Endodermal cell (in vitro differentiated cells): ENCODE measurements at regions not wholly inside any gene's neighbourhood (a gene's known extent, or its start where the extent isn't known, plus 50 kb on each side); places are given as distances from the start of the nearest gene placed in this dataset.

Experiments used
- DNase-seq: peaks from one replicate; pipeline ENCODE4 v3.0.0-alpha.2; 2017
- H3K27ac ChIP-seq: 2 replicates; pipeline ENCODE4 v1.5.1; 2013; ENCODE audit warnings: mild to moderate bottlenecking, low read depth, low read length, moderate library complexity
- H3K27me3 ChIP-seq: 2 replicates; pipeline ENCODE4 v1.6.1; 2013; ENCODE audit warnings: mild to moderate bottlenecking, low read length, moderate library complexity; ENCODE audit not compliant: insufficient read depth, control insufficient read depth, poor library complexity, severe bottlenecking
- H3K36me3 ChIP-seq: 2 replicates; pipeline ENCODE4 v1.7.0; 2013; ENCODE audit warnings: mild to moderate bottlenecking, low read length, moderate library complexity; ENCODE audit not compliant: control insufficient read depth, insufficient read depth
- H3K4me1 ChIP-seq: one replicate; pipeline ENCODE4 v1.7.0; 2013; ENCODE audit warnings: low read length; ENCODE audit not compliant: control insufficient read depth, insufficient read depth
- H3K4me3 ChIP-seq: 2 replicates; pipeline ENCODE4 v1.5.1; 2013; ENCODE audit warnings: mild to moderate bottlenecking, low read length, moderate library complexity
- H3K9ac ChIP-seq: 2 replicates; pipeline ENCODE4 v1.6.1; 2013; ENCODE audit warnings: mild to moderate bottlenecking, low read length, moderate library complexity; ENCODE audit not compliant: poor library complexity, severe bottlenecking; ENCODE audit errors: extremely low read depth
- H3K9me3 ChIP-seq: 2 replicates; pipeline ENCODE4 v1.6.1; 2013; ENCODE audit warnings: mild to moderate bottlenecking, low read length, moderate library complexity; ENCODE audit not compliant: control insufficient read depth
- H3K27ac Mint-ChIP-seq: 2 replicates; pipeline ENCODE4 v1.8.0; 2020; ENCODE audit warnings: mixed read lengths
- H3K27me3 Mint-ChIP-seq: 2 replicates; pipeline ENCODE4 v1.8.0; 2021; ENCODE audit warnings: mild to moderate bottlenecking, mixed read lengths; ENCODE audit not compliant: insufficient read depth
- H3K36me3 Mint-ChIP-seq: 2 replicates; pipeline ENCODE4 v1.8.0; 2020; ENCODE audit warnings: low read depth, mixed read lengths
- H3K4me1 Mint-ChIP-seq: 2 replicates; pipeline ENCODE4 v1.8.0; 2020; ENCODE audit warnings: mixed read lengths
- H3K4me3 Mint-ChIP-seq: 2 replicates; pipeline ENCODE4 v1.8.0; 2020; ENCODE audit warnings: mild to moderate bottlenecking, moderate library complexity, mixed read lengths
- H3K9me3 Mint-ChIP-seq: 2 replicates; pipeline ENCODE4 v1.8.0; 2020; ENCODE audit warnings: mild to moderate bottlenecking, mixed read lengths
- WGBS, 2 experiments: methylation state at CpG; one replicate each; pipeline versions ENCODE4 v1.1.5 to v1.1.7; 2013; ENCODE audit warnings: missing lambda C conversion rate in 2 of 2, mixed read lengths in 1 of 2; ENCODE audit not compliant: insufficient coverage in 1 of 2, insufficient read length in 1 of 2; 5-methylcytosine and 5-hydroxymethylcytosine counted together
- TF ChIP-seq, protein P1 (sequence below): fragments of 200-600 bp; sonication (generic); conservative IDR thresholded peaks from 2 replicates; pipeline ENCODE4 v1.5.0; 2021; ENCODE audit warnings: antibody characterized with exemption, mild to moderate bottlenecking

- Histone ChIP-seq H3K27me3 (no peaks in the 10 kb centered on the region), H3K27ac (no peak overlapping the region), H3K4me1 (peaks cover 14% of the 10 kb centered on the region), H3K4me3 (no peak overlapping the region), H3K36me3 (no peaks in the 10 kb centered on the region), H3K9ac (no peak overlapping the region), H3K9me3 (no peaks in the 10 kb centered on the region)
- DNase-seq = no peak
- Mint-ChIP-seq H3K27ac (no peak overlapping the region), H3K27me3 (no peaks in the 10 kb centered on the region), H3K36me3 (no peaks in the 10 kb centered on the region), H3K4me1 (peaks cover 39% of the 10 kb centered on the region), H3K4me3 (no peak overlapping the region), H3K9me3 (no peaks in the 10 kb centered on the region)
- TF ChIP-seq, protein P1, sequence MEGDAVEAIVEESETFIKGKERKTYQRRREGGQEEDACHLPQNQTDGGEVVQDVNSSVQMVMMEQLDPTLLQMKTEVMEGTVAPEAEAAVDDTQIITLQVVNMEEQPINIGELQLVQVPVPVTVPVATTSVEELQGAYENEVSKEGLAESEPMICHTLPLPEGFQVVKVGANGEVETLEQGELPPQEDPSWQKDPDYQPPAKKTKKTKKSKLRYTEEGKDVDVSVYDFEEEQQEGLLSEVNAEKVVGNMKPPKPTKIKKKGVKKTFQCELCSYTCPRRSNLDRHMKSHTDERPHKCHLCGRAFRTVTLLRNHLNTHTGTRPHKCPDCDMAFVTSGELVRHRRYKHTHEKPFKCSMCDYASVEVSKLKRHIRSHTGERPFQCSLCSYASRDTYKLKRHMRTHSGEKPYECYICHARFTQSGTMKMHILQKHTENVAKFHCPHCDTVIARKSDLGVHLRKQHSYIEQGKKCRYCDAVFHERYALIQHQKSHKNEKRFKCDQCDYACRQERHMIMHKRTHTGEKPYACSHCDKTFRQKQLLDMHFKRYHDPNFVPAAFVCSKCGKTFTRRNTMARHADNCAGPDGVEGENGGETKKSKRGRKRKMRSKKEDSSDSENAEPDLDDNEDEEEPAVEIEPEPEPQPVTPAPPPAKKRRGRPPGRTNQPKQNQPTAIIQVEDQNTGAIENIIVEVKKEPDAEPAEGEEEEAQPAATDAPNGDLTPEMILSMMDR = no peak
- WGBS, 2 experiments = 94 to 97% methylated on average over 5 of the region's 5 CpGs
These were observed 145.6 kb upstream of the PPP2R2D start for GRCh38 chr10:131755200-131755599.

GRCh38 chr10:131757285-131758058 lies 143.3 kb upstream of the PPP2R2D start:
- Mint-ChIP-seq H3K4me1 (peaks cover 43% of the 10 kb centered on the region), H3K4me3 (no peak overlapping the region), H3K27me3 (no peaks in the 10 kb centered on the region), H3K9me3 (no peaks in the 10 kb centered on the region), H3K36me3 (no peaks in the 10 kb centered on the region), H3K27ac (no peak overlapping the region)
- Histone ChIP-seq H3K9me3 (no peaks in the 10 kb centered on the region), H3K36me3 (no peaks in the 10 kb centered on the region), H3K27ac (no peak overlapping the region), H3K4me3 (no peak overlapping the region), H3K27me3 (no peaks in the 10 kb centered on the region), H3K4me1 (peaks cover 10% of the 10 kb centered on the region), H3K9ac (no peak overlapping the region)
- TF ChIP-seq, protein P1 = no peak
- 93% methylated on average over 11 to 19 of the region's 20 CpGs for WGBS, 2 experiments
- DNase-seq = no peak

GRCh38 chr10:131758062-131758938 lies 142.5 kb upstream of the PPP2R2D start:
- Histone ChIP-seq H3K4me1 (peaks cover 10% of the 10 kb centered on the region), H3K27me3 (no peaks in the 10 kb centered on the region), H3K27ac (peak overlapping the region; percentile 47), H3K36me3 (no peaks in the 10 kb centered on the region), H3K4me3 (no peak overlapping the region), H3K9me3 (no peaks in the 10 kb centered on the region), H3K9ac (no peak overlapping the region)
- Mint-ChIP-seq H3K27ac (peak overlapping the region; percentile 35), H3K27me3 (no peaks in the 10 kb centered on the region), H3K36me3 (no peaks in the 10 kb centered on the region), H3K4me3 (no peak overlapping the region), H3K9me3 (no peaks in the 10 kb centered on the region), H3K4me1 (peaks cover 41% of the 10 kb centered on the region)
- DNase-seq = no peak
- TF ChIP-seq, protein P1 = no peak
- WGBS, 2 experiments = 83 to 87% methylated on average over 10 to 18 of the region's 18 CpGs
